ENCODE measurements at regions not wholly inside any gene's neighbourhood (a gene's known extent, or its start where the extent isn't known, plus 50 kb on each side); places are given as distances from the start of the nearest gene placed in this dataset.

GRCh38 chr2:177327009-177327408 is 62.5 kb upstream of the NFE2L2 start:
- TF ChIP-seq CTCF (conservative IDR thresholded peaks at IDR 0.05; ENCODE audit: low read depth in 2 of 2) (no peak), ZNF331 (CRISPR knock-in tag; IDR thresholded peaks at IDR 0.05; ENCODE audit: low read depth) (no peak), REST (IDR thresholded peaks at IDR 0.05; ENCODE audit: unreplicated experiment) (no peak), EZH2phosphoT487 (IDR thresholded peaks at IDR 0.05; ENCODE audit: unreplicated experiment) (no peak), EZH2 (IDR thresholded peaks at IDR 0.05; ENCODE audit: low read depth, unreplicated experiment) (no peak), STAT1 (IDR thresholded peaks at IDR 0.05; ENCODE audit: unreplicated experiment) (no peak), POLR2AphosphoS5 (IDR thresholded peaks at IDR 0.05; ENCODE audit: low read depth) (no peak), CREB1 (CRISPR knock-in tag; IDR thresholded peaks at IDR 0.05; ENCODE audit: low read depth) (no peak), ETS1 (IDR thresholded peaks at IDR 0.05) (no peak), JUNB (IDR thresholded peaks at IDR 0.05; ENCODE audit: unreplicated experiment) (no peak)
